Right ventricle myocardium superior (tissue), 1 donor: ENCODE measurements at regions not wholly inside any gene's neighbourhood (a gene's known extent, or its start where the extent isn't known, plus 50 kb on each side); places are given as distances from the start of the nearest gene placed in this dataset.
"Not testable (repeated sequence)": the region's sequence is repeated elsewhere in the genome, so short reads cannot be mapped to it uniquely, and the experiment has no call there.

Experiments
- ATAC-seq: fragments of 200-7000 bp; cut with Tn5 transposase; one replicate; pipeline ENCODE4 v1.9.1; 2020; ENCODE audit warnings: mild to moderate bottlenecking; ENCODE audit not compliant: poor library complexity
- DNase-seq: peaks from one replicate; pipeline ENCODE4 v3.0.0-alpha.2; 2020
- intact Hi-C: fragments of 100-400 bp; cut with DNase I; formaldehyde crosslinking; loops from one replicate; pipeline ENCODE4 v1.11.2; 2022
- donor health status: DM: no; HTN: yes; CAD: no; lungs with severe emphysema.

DNA sequence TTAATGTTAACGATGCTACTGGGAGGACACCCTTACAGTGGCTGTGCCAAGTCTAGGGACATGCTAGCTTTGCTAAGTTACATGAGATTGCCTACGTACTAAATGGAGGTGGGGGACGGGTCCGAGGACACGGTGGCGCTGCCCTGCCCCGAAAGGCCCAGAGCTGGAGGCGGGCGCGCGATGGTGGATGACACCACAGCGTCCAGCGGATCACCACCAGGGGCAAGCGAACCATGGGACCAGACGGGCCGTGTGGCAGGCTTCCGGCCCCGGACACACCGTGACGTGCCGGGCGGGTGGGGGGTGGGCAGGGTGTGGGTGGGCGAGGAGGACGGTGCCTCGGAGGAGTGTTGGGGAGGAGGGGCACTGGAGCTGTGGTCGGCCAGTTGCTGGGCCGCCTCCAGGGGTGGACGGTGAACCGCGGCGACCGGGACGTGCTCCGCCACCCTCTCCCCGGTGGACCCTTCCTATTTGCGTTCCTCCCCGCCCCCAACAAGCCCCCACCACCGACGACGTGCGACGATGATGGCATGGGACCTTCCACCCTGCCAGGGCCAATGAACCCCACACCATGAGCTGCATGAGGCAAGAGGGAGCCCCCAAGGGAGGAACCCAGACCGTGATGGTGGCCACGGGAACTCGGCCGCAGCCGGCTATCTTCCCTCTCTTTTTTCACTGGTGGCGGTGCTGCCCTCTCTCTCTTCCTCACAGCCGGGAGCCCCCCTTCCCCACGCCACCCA, 773.3 kb upstream of the DEFB115 start:
- peak; percentile 33 for DNase-seq
- intact Hi-C loops: no loop called here
- no peak for ATAC-seq

DNA sequence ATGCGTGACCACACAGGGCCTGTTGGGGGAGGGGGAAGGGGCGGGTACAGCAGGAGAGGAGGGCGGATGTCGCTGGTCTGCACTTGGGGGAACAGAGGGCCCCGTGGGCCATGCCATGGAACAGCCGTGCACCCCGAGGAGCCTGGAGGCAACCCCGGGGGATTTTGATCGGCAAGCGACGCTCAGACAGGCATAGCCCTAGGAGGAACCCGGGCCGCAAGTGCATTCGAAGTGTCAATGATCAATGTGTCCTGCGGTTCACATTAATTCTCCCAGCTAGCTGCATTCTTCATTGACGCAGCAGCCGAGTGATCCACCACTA, 772.8 kb upstream of the DEFB115 start:
- ATAC-seq (no peak), DNase-seq (no peak)
- intact Hi-C loops: no loop called here

DNA sequence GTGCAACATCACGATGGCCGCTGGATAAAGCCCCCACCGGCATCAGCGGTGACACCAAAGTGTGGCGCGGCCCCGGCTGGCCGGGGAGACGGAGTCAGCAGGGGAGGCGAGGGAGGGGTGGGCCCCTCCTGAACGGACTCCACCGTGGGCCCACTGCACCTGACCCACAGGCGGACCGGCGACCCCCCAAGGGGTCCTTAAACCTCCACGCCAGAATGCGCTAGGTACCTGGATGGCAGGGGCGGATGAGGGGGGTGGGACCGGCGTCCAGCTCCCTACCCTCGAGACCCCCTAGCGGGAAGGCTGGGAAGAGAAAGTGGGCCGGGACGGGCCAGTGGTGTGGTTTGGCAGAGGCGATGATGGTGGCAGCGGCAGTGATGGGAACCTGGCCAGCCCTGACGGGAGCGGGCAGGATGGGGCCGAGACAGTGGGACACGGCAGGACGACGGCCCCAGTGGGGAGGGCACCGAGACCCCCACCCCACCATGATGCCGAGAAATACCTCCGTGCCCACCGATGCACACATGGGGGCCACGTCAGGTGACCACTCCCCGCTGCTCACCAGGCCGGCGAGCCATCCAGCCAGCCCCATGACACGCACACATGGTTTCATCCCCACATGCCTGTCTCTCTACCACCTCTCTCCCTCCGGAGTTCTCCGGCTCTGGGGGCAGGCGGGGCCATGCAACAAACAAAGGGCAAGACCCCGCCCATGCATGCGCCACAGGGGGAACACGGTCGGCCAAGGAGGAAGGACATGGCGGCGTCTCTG, 771.9 kb upstream of the DEFB115 start:
- intact Hi-C loops: no loop called here
- no peak for DNase-seq
- ATAC-seq: no peak

DNA sequence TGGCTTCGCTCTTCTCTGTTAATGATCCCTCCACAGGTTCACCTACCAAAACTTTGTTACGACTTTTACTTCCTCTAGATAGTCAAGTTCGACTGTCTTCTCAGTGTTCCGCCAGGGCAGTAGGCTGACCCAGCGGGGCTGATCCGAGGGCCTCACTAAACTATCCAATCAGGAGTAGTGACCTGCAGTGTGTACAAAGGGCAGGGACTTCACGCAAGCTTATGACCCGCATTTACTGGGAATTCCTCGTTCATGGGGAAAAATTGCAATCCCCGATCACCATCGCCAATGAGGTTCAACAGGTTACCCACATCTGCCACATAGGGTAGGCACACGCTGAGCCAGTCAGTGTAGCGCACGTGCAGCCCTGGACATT, 771.4 kb upstream of the DEFB115 start:
- intact Hi-C loops: no loop called here
- no peak for ATAC-seq
- no peak for DNase-seq

DNA sequence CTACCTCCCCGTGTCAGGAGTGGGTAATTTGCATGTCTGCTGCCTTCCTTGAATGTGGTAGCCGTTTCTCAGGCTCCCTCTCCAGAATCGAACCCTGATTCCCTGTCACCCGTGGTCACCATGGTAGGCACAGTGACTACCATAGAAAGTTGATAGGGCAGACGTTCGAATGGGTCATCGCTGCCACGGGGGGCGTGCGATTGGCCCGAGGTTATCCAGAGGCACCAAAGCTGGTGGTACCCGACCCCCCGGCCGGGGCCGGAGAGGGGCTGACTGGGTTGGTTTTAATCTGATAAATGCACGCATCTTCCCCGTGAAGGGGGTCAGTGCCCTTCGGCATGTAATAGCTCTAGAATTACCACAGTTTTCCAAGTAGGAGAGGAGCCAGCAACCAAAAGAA, 770.0 kb upstream of the DEFB115 start:
- ATAC-seq, intact Hi-C loops, DNase-seq: not testable (repeated sequence)

DNA sequence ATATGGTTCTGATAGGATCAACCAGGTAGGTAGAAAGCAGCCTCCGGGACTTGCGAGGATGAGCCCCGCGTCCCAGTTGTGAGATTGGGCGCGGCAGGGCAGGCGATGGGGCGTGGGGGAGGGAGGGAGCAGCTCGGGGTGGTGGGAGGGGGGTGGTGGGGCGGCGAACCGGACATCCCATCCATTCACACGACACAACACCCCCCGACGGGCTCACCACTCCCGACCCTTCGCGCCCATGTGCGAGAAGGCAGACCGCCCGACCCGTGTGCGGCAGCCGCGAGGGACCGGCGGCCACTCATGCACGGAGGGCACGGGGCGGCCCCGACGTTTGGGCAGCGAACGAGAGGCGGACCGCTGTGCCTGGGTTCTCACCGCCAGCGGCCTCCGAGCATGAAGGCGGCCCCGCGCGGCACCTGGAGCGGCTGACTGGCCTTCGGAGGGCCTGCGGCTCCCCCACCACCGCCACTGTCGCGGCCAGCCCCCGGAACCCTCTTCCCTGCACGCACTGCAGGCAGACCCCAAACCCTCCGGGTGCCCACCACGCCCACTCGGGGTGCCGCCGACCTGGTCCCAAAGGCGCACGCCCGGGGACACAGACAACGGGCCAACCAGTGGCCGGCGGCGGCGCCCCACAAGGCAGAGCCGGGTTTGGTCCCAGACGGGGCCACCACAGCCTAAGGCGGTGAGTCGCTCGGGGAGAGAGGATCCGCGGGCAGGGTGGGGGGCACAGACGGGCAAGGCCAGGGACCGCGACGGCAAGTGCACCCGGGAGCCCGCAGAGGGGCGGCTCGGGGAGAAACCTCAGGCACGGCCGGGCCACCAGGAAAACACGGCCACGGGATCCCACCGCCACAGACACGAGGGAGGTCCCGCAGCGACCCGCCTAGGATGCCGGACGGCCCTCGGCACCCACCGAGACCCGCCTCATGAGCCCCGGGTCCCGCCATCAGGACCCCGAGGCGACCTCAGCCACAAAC, 769.2 kb upstream of the DEFB115 start:
- DNase-seq (no peak), ATAC-seq (no peak)
- intact Hi-C loops: no loop called here

DNA sequence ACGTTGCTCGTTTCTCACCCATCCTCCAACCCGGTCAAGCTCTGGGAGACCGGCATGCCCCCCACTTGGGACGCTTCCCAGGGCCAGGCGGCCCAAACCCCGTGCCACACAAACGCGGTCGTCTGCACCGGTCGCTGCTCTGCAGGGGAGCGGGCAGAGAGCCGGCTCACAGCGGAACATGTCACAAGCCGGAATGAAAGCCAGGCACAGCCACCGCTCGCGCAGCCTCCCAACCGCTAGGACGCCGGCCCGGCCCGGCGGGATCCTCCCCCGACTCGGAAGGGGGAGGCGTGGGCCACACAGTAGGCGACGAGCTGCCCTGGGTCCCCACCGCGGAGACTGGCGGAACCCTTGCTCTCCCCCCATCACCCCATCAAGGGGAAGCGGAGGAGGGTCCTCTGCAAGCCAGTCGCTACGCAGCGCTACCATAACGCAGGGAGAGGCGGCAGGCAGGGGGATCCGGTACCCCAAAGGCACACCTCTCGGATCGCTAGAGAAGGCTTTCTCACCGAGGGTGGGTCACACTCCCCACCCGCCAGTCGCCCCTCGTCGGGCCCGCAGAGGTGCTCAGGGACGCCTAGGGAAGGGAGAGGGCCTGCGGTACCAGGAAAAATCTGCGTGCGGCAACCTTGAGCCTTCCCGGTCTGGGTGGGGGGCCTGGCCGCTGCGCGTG, 768.4 kb upstream of the DEFB115 start:
- DNase-seq (no peak), ATAC-seq (no peak)
- intact Hi-C loops: no loop called here

DNA sequence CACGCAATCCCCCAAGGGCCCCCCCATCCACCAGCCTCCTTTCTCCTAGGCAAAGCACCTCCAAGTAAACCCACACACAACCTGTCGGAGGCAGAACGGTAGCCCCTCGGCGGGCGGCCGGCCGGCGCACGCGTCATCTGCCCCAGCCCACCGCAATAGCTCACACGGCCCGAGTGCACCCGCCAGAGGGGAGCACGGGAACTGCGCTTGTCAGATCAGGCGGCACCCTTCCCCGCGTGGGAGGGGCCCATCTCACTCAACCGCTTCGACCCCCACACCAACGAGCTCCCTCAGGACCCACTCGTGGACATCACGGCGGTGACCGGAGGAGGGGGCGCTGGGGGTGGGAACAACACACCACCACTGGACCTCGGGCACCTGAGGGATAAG, 767.9 kb upstream of the DEFB115 start:
- intact Hi-C loops: no loop called here
- no peak for ATAC-seq
- DNase-seq: no peak

DNA sequence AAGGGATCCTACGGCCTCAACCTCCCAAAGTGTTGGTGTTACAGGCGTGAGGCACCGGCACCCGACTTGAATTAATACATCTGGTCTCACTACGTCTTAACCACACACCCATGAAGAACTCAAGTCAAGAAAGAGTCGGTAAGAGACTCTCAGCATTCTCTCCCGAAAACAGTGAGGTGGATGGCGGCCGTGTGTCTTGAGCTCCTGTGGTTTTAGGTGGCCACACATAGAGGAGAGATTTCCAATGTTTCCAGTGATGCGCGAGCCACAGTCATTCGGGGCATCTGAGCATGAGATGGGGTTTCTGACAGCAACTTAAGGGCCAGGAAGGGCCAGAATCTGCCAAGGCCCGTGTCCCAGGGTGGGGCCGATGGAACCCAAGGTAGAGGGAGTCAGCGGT, 766.4 kb upstream of the DEFB115 start:
- intact Hi-C loops: no loop called here
- ATAC-seq: no peak
- DNase-seq: no peak

DNA sequence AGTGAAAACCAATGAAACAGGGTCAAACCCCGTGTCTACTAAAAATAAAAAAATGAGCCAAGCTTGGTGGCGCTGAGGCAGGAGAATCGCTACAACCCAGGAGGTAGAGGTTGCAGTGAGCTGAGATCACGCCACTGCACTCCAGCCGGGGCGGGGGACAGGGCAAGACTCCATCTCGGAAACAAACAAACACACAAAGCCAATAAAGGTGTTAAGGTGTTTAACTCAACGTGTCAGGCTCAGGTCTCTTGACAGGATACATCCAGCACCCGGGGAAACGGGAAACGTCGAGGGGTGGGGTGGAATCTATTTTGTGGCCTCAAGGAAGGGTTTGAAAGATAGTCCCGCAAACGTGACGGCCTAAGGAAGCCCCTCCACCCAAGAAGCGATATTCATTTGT, 760.8 kb upstream of the DEFB115 start:
- DNase-seq, ATAC-seq, intact Hi-C loops: not testable (repeated sequence)

DNA sequence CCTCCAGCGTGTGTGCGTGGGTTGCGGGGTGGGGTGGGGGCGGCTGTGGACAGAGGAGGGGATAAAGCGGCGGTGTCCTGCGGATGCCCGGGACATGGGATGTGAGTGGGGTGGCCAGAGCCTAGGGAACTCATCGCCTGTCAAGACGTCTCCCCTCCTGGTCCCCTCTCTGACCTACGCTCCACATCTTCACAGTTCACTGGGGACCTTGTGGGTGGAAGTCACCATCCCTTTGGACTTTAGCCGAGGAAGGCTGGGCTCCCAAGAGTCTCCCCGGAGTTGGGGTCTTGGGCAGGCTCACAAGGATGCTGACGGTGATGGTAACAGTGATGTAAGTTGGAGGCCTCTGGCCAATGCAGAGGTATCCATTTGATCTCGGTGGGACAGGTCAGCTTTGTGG, 760.3 kb upstream of the DEFB115 start:
- intact Hi-C loops, ATAC-seq, DNase-seq: not testable (repeated sequence)

DNA sequence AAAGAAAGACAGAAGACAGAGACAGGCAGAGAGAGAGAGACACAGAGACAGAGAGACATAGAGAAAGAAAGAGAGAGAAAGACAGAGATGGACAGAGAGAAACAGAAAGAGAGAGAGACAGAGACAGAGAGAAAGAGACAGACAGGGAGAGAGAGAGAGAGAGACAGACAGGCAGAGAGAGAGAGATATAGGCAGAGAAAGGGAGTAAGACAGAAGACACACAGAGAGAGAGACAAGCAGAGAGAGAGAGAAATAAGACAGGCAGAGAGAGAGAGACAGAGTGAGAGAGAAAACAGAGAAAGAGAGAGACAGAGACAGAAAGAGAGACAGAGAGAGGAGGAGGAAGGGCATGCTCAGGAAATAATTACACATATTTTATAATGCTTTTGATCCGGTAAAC, 758.3 kb upstream of the DEFB115 start:
- intact Hi-C loops: no loop called here
- DNase-seq (no peak), ATAC-seq (no peak)

DNA sequence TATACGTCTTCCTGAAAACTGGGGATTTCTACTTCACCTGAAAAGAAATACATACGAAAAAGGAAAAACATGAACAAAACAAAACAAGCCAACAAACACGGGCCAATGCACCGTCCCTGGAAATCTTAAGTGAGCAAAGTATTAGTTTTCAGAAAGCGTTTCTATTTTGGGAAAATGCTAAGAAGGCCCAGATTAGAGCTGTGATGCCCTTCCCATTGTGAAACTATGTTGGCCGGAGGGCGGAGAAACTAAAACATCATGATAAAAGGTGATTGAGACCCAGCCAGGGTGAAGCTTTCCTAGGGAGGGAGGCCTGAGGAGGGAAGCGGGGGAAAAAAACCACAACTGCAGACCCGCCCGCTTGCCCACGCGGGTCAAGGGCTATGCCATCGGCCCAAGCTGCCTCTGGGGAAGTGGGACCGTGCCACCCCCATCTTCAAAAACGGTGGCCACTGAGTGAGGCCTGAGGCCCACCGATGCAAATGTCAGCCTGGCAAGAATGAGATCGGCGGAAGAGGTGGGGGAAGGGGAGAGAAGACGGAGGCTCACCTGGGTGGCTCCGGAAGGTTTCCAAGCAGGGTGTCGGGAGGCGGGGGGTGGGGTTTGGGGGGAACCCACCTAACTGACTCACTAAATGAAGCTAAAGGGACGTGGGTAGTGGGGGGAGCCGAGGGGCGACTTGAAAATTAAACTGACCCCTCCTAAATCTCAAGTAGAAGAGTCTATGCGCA, 757.6 kb upstream of the DEFB115 start:
- DNase-seq, ATAC-seq, intact Hi-C loops: not testable (repeated sequence)

DNA sequence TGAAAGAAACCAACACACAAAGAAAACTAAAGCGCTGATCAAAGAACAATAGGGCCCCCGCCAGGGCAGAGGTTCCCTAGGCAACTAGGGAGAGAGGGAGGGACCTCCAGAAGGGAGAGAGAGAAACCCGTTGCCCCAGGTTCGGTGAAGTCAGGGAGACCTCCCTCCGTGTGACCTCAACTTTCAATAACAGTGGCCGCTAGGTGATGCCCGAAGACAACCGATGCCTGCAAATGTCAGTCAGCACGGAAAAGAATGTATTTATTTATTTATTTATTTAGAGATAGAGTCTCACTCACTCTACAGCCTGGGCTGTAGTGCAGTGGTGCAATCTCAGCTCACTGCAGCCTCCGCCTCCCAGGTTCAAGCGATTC, 757.0 kb upstream of the DEFB115 start:
- ATAC-seq, DNase-seq, intact Hi-C loops: not testable (repeated sequence)

DNA sequence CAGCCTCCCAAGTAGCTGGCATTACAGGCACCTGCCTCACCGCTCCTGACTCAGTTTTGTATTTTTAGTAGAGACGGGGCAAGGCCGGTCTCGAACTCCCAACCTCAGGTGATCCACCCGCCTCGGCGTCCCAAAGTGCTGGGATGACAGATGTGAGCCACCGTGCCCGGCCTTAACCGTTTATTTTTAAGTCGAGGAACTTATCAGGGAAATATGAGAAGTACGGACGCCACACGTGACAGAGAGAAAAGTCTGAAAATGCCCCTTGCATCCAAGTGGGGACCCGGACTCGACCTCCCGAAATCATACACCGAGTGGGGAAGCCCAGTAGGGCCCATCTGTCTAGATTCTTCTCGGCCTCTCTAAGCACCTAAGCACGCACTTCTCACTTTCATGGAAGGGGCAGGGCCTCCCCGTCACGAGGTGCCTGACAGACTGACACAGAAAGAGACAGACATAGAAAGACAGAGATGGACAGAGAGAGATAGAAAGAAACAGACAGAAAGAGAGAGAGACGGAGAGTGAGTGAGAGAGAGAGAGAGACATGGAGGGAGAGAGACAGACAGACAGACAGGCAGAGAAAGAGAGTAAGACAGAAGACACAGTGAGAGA, 756.5 kb upstream of the DEFB115 start:
- no peak for DNase-seq
- ATAC-seq: no peak
- intact Hi-C loops: no loop called here

DNA sequence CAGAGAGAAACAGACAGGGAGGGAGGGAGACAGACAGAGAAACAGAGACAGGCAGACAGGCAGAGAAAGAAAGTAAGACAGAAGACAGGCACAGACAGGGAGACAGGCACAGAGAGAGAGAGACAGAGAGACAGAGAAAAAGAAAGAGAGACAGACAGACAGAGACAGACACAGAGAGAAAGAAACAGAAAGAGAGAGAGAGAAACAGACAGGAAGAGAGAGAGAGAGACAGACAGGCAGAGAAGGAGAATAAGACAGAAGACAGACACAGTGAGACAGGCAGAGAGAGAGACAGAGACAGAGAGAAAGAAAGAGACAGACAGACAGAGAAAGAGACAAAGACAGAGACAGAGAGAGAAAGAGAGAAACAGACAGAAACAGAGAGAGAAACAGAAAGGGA, 754.8 kb upstream of the DEFB115 start:
- ATAC-seq (no peak), DNase-seq (no peak)
- intact Hi-C loops: no loop called here

DNA sequence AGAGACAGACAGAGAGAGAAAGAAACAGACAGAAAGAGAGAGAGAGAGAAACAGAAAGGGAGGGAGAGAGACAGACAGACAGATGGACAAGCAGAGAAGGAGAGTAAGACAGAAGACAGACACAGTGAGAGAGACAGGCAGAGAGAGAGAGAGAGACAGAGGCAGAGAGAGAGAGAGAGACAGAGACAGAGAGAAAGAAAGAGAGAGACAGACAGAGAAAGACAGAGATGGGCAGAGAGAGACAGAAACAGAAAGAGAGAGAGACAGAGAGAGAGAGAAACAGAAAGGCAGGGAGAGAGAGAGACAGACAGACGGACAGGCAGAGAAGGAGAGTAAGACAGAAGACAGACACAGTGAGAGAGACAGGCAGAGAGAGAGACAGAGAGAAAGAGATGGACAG, 754.3 kb upstream of the DEFB115 start:
- intact Hi-C loops, DNase-seq, ATAC-seq: not testable (repeated sequence)
